Left lung (tissue), 4 donors: ENCODE measurements at regions not wholly inside any gene's neighbourhood (a gene's known extent, or its start where the extent isn't known, plus 50 kb on each side); places are given as distances from the start of the nearest gene placed in this dataset.

ENCODE experiments used
- ATAC-seq: fragments of 200-7000 bp; cut with Tn5 transposase; one replicate; pipeline ENCODE4 v1.9.1; 2020; ENCODE audit warnings: moderate library complexity
- DNase-seq, 4 donors: peaks; one replicate each; pipeline ENCODE4 v3.0.0-alpha.2; 2013 to 2020
- H3K27ac ChIP-seq, 2 donors: fragments of 200-600 bp; sonication (generic) in 1 of 2; one replicate each; pipeline versions ENCODE4 v1.5.0 to v1.8.0; 2020 to 2021
- H3K27me3 ChIP-seq, 2 donors: fragments of 200-600 bp; sonication (generic) in 1 of 2; one replicate each; pipeline versions ENCODE4 v1.5.0 to v1.8.0; 2020 to 2021
- H3K36me3 ChIP-seq, 2 donors: fragments of 200-600 bp; sonication (generic) in 1 of 2; one replicate each; pipeline versions ENCODE4 v1.5.0 to v1.8.0; 2020 to 2021
- H3K4me1 ChIP-seq, 2 donors: fragments of 200-600 bp; one replicate each; pipeline ENCODE4 v1.8.0; 2021
- H3K4me3 ChIP-seq, 2 donors: fragments of 200-600 bp; sonication (generic) in 1 of 2; one replicate each; pipeline versions ENCODE4 v1.5.0 to v1.8.0; 2020 to 2021; ENCODE audit warnings: mild to moderate bottlenecking in 1 of 2
- H3K9me3 ChIP-seq, 2 donors: fragments of 200-600 bp; sonication (generic) in 1 of 2; one replicate each; pipeline versions ENCODE4 v1.5.0 to v1.8.0; 2020 to 2021
- CTCF ChIP-seq, 2 donors: fragments of 200-600 bp; sonication (generic) in 1 of 2; IDR thresholded peaks; one replicate each; pipeline versions ENCODE4 v1.5.0 to v1.8.0; 2021; ENCODE audit warnings: antibody characterized with exemption in 2 of 2
- intact Hi-C, 2 donors: fragments of 100-400 bp; cut with DNase I; formaldehyde crosslinking; loops; one replicate each; pipeline versions ENCODE4 v1.11.2 to v1.14.2; 2022
- donor health status: DM: no; HTN: yes; CAD: no.
- donor health status: DM: no; HTN: no; CAD: no.

GRCh38 chr1:219405531-219406331 is 207.2 kb downstream of the ZC3H11B start:
- H3K27me3 ChIP-seq: no peaks in the 10 kb centered on the region
- H3K36me3 ChIP-seq: no peaks in the 10 kb centered on the region
- ATAC-seq (no peak), DNase-seq (no peak)
- H3K4me1 ChIP-seq: no peaks in the 10 kb centered on the region
- TF ChIP-seq CTCF (IDR thresholded peaks at IDR 0.05): no peak
- H3K27ac ChIP-seq: no peak overlapping the region
- intact Hi-C loops: no loop called here
- no peak overlapping the region for H3K4me3 ChIP-seq
- H3K9me3 ChIP-seq: no peaks in the 10 kb centered on the region

- Histone ChIP-seq H3K4me3 (no peak overlapping the region), H3K36me3 (no peaks in the 10 kb centered on the region), H3K27me3 (no peaks in the 10 kb centered on the region), H3K9me3 (no peaks in the 10 kb centered on the region), H3K27ac (no peak overlapping the region), H3K4me1 (no peaks in the 10 kb centered on the region)
- intact Hi-C loops: no loop called here
- DNase-seq: no peak
- TF ChIP-seq CTCF (IDR thresholded peaks at IDR 0.05): no peak
- ATAC-seq: no peak
Measured at GRCh38 chr1:219404629-219405028, 208.3 kb downstream of the ZC3H11B start.

- no peak for TF ChIP-seq CTCF (IDR thresholded peaks at IDR 0.05)
- Histone ChIP-seq H3K4me1 (no peaks in the 10 kb centered on the region), H3K27ac (no peak overlapping the region), H3K27me3 (no peaks in the 10 kb centered on the region), H3K9me3 (peaks cover 0 to 5% of the 10 kb centered on the region in 2 donors), H3K36me3 (no peaks in the 10 kb centered on the region), H3K4me3 (no peak overlapping the region)
- intact Hi-C loops: no loop called here
- no peak for DNase-seq
- no peak for ATAC-seq
Measured at GRCh38 chr1:219402925-219403324, 210.0 kb downstream of the ZC3H11B start.

GRCh38 chr1:219401724-219402625 is 210.9 kb downstream of the ZC3H11B start:
- intact Hi-C loops: no loop called here
- no peak for TF ChIP-seq CTCF (IDR thresholded peaks at IDR 0.05)
- Histone ChIP-seq H3K9me3 (peaks cover 0 to 14% of the 10 kb centered on the region in 2 donors), H3K27me3 (no peaks in the 10 kb centered on the region), H3K4me1 (no peaks in the 10 kb centered on the region), H3K4me3 (no peak overlapping the region), H3K27ac (no peak overlapping the region), H3K36me3 (no peaks in the 10 kb centered on the region)
- ATAC-seq: no peak
- no peak for DNase-seq

GRCh38 chr1:219399446-219399845 is 213.5 kb downstream of the ZC3H11B start:
- H3K36me3 ChIP-seq: no peaks in the 10 kb centered on the region
- H3K9me3 ChIP-seq: peaks cover 0 to 29% of the 10 kb centered on the region in 2 donors
- no peak overlapping the region for H3K4me3 ChIP-seq
- intact Hi-C loops: no loop called here
- H3K4me1 ChIP-seq: no peaks in the 10 kb centered on the region
- H3K27ac ChIP-seq: no peak overlapping the region
- DNase-seq (no peak), ATAC-seq (no peak)
- no peak for TF ChIP-seq CTCF (IDR thresholded peaks at IDR 0.05)
- no peaks in the 10 kb centered on the region for H3K27me3 ChIP-seq
